OCI-LY1 (cell line): ENCODE measurements at regions not wholly inside any gene's neighbourhood (a gene's known extent, or its start where the extent isn't known, plus 50 kb on each side); places are given as distances from the start of the nearest gene placed in this dataset.

Source experiments
- CTCF ChIP-seq: fragments of 200-600 bp; sonication (generic), shearing (Covaris generic); IDR thresholded peaks from 2 replicates; pipeline ENCODE4 v1.5.1; 2017; ENCODE audit warnings: mild to moderate bottlenecking, antibody characterized with exemption, low read length, moderate library complexity, mixed read lengths
- EZH2 ChIP-seq: fragments of 200-600 bp; sonication (generic), shearing (Covaris generic); IDR thresholded peaks from 2 replicates; pipeline ENCODE4 v1.8.0; 2017; ENCODE audit warnings: borderline replicate concordance, mixed run types, mild to moderate bottlenecking, antibody characterized with exemption, low read length, moderate library complexity, mixed read lengths

- TF ChIP-seq CTCF (no peak), EZH2 (no peak)
Observed at GRCh38 chr5:156124708-156125107, 202.3 kb upstream of the SGCD start.
